Activated T-cell treated with anti-CD3 and anti-CD28 coated beads, Interleukin-2, amount 50 U/mL, for 72 hours (primary cell): ENCODE measurements at regions not wholly inside any gene's neighbourhood (a gene's known extent, or its start where the extent isn't known, plus 50 kb on each side); places are given as distances from the start of the nearest gene placed in this dataset.

Experiments
- ATAC-seq, 2 donors: fragments of 150-1000 bp; cut with Tn5 transposase; replicated peaks in 1 of 2; 2 replicates each; pipeline ENCODE4 v1.10.0; 2021; ENCODE audit warnings: moderate library complexity in 2 of 2, mild to moderate bottlenecking in 1 of 2
- DNase-seq, 2 donors: peaks; one replicate each; pipeline ENCODE4 v3.0.0; 2021 to 2022; ENCODE audit warnings: mixed read lengths in 1 of 2
- H3K27ac Mint-ChIP-seq: one replicate; pipeline ENCODE4 v1.8.0; 2022; ENCODE audit warnings: mild to moderate bottlenecking, moderate library complexity, mixed read lengths
- H3K27me3 Mint-ChIP-seq: one replicate; pipeline ENCODE4 v1.8.0; 2022; ENCODE audit warnings: low read depth, mixed read lengths
- H3K36me3 Mint-ChIP-seq, 2 donors: one replicate each; pipeline ENCODE4 v1.8.0; 2022; ENCODE audit warnings: mixed read lengths in 2 of 2, mild to moderate bottlenecking in 1 of 2; ENCODE audit not compliant: insufficient read depth in 2 of 2
- H3K4me1 Mint-ChIP-seq: one replicate; pipeline ENCODE4 v1.8.0; 2022; ENCODE audit warnings: low read depth, mixed read lengths
- H3K4me3 Mint-ChIP-seq, 2 donors: one replicate each; pipeline ENCODE4 v1.8.0; 2022; ENCODE audit warnings: mild to moderate bottlenecking in 2 of 2, mixed read lengths in 2 of 2, moderate library complexity in 2 of 2
- H3K9me3 Mint-ChIP-seq, 2 donors: one replicate each; pipeline ENCODE4 v1.8.0; 2022; ENCODE audit warnings: mixed read lengths in 2 of 2

DNA sequence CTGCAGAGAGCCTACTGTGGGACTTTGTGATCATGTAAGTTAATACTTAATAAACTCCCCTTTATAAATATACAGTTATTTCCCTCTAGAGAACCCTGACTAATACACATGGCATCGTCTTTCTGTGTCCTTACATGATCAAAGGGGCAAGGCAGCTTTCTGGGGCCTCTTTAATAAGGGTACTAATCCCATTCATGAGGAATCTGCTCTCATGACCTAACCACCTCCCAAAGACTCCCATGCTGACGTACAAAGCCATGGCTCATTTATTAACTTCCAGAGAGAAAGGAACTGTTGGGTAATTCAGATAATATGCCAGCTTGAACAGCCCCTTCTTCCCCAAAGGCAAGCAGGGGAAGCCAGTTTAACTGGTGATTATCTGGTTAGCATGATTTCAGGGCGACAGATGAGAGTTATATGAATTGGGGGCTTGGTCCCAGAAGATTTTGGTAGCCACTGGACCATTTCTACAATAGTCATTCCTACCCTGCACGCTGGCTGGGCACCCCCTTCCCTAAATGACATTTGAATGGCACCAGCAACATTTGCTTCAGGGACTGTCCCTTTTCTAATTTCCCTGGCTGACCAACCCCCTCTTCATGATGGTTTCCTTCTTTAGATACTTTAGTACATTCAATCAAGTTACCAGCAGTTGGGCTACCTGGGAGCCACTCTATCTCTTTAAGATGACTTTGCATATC is 83.6 kb upstream of the C3orf80 start:
- no peak for DNase-seq
- peaks cover 12% of the 10 kb centered on the region in 2 donors for H3K9me3 Mint-ChIP-seq
- peaks cover 11% of the 10 kb centered on the region for H3K27me3 Mint-ChIP-seq
- H3K4me1 Mint-ChIP-seq = peaks cover 9% of the 10 kb centered on the region
- peaks cover 6 to 13% of the 10 kb centered on the region in 2 donors for H3K36me3 Mint-ChIP-seq
- ATAC-seq = no peak
- H3K4me3 Mint-ChIP-seq = no peak overlapping the region
- no peak overlapping the region for H3K27ac Mint-ChIP-seq

DNA sequence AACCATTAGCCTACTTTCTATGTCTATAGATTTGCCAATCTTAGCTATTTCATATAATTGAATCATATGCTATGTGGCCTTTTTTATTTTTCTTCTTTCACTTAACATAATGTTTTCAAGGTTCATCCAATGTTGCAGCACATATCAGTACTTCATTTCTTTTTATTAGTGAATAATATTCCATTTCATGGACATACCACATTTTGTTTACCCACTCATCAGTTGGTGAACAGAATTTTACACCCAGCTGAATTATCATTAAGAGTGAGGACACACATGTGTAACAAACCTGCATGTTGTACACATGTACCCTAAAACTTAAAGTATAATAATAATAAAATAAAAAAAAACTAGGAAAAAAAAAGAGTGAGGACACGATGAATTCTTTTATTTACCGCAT is 81.7 kb upstream of the C3orf80 start:
- H3K36me3 Mint-ChIP-seq = peaks cover 6 to 13% of the 10 kb centered on the region in 2 donors
- no peak overlapping the region for H3K27ac Mint-ChIP-seq
- ATAC-seq = no peak
- peaks cover 12% of the 10 kb centered on the region in 2 donors for H3K9me3 Mint-ChIP-seq
- DNase-seq = no peak
- peaks cover 11% of the 10 kb centered on the region for H3K27me3 Mint-ChIP-seq
- H3K4me3 Mint-ChIP-seq = no peak overlapping the region
- H3K4me1 Mint-ChIP-seq = peaks cover 9% of the 10 kb centered on the region

DNA sequence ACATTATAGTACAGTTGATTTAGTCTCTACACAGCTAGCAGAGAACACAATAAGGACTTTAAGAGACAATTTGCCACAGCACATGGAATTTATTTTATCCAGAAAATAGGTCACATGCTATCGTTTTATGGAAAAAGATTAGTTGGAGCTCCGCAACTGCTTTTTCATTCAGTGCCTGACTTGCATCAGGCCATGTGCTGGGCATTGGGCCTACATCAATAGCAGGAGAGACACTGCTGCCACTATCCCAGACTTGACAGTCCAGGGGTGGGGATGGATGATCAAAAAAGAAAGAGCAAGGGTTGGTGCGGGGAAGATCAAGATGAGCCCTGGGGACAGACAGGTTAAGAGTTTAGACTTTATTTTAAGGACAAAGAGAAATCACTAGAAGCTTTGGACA is 75.2 kb upstream of the C3orf80 start:
- Mint-ChIP-seq H3K36me3 (no peaks in the 10 kb centered on the region), H3K9me3 (no peaks in the 10 kb centered on the region), H3K4me3 (no peak overlapping the region), H3K27ac (no peak overlapping the region), H3K4me1 (peaks cover 6% of the 10 kb centered on the region), H3K27me3 (peaks cover 9% of the 10 kb centered on the region)
- DNase-seq (no peak), ATAC-seq (no peak)

DNA sequence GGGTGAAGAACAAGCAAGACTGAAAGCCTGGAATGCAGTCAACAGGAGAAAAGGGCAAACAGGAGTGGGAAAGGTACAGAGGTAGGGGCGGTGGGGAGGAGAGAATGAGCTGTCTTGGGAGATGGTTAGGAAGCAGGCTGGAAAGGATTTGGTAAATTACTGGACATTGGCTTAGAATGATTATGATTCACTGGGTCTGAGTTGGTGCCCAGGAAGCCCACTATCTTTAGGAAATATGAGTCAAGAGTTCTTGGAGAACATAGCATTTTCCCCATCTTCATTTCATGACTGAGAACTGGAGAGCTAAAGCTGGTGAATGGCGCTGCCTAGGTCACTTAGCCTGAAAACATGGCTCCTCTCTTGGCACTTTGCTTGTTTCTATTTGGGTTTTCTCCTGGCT is 74.7 kb upstream of the C3orf80 start:
- peaks cover 9% of the 10 kb centered on the region for H3K27me3 Mint-ChIP-seq
- H3K9me3 Mint-ChIP-seq = no peaks in the 10 kb centered on the region
- no peak overlapping the region for H3K4me3 Mint-ChIP-seq
- no peak for ATAC-seq
- no peaks in the 10 kb centered on the region for H3K36me3 Mint-ChIP-seq
- H3K27ac Mint-ChIP-seq = no peak overlapping the region
- no peak for DNase-seq
- peaks cover 6% of the 10 kb centered on the region for H3K4me1 Mint-ChIP-seq

DNA sequence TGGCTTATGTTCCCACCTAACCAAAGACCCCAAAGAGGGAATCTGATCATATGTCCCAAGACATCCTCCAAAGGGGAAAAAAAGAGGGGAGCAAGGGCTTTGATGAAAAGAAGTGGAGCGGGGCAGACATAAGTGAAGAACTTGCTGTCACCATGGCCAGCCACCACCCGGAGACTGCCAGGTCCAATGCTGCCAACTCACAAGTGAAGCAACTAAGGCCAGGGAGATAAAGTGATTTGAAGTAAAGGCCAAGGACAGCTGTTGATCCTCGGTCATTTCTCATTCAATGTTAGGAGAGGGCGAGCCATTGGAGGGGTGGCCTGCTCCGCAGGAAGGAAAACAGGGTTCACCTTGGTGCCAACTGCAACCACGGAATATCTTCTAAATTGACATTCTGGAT is 72.6 kb upstream of the C3orf80 start:
- Mint-ChIP-seq H3K9me3 (no peaks in the 10 kb centered on the region), H3K27ac (no peak overlapping the region), H3K4me1 (peaks cover 6% of the 10 kb centered on the region), H3K36me3 (no peaks in the 10 kb centered on the region), H3K4me3 (no peak overlapping the region), H3K27me3 (peaks cover 9% of the 10 kb centered on the region)
- ATAC-seq (no peak), DNase-seq (no peak)

DNA sequence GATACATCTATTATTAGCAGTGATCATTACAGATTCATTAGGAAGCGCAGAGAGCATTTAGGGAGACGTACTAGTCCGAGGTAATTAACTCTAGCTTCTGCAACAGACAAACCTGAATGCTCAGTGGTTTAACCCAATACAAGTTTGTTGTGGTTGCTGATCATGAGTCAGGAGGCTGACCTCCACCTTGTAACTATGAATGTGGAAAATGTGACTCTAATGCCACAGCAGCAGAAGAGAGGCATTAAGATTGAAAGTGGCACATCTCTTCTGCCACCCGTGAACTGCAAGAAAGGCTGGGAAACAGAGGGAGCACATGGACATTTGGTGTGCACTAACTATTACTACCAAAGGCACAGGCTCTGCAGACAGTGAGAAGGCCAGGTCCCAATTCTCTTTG is 71.2 kb upstream of the C3orf80 start:
- ATAC-seq (peak; percentile 76 to 85), DNase-seq (peak in 1 of 2 donors; percentile 5)
- H3K36me3 Mint-ChIP-seq = no peaks in the 10 kb centered on the region
- H3K4me1 Mint-ChIP-seq = peaks cover 6% of the 10 kb centered on the region
- H3K9me3 Mint-ChIP-seq = no peaks in the 10 kb centered on the region
- H3K27me3 Mint-ChIP-seq = peaks cover 9% of the 10 kb centered on the region
- H3K27ac Mint-ChIP-seq = no peak overlapping the region
- no peak overlapping the region for H3K4me3 Mint-ChIP-seq

DNA sequence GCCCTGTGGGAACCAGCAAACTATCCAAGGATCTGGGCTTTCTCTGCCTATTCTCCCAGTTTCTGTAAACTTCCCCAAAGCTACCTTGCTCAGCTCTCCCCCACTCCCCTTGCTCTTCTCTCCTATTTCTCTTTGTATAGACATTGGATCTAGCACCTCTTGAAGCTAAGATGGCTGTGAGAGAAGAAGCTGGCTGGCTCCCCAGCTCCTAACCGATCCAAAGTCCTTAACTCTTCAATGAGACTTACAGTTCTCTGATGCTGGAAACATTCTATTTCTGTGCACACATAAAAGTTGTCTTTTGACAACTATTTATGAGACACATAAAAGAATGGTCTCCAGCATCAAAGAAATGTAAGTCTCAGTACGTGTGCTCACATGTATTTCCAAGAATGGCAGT is 70.6 kb upstream of the C3orf80 start:
- peaks cover 6% of the 10 kb centered on the region for H3K4me1 Mint-ChIP-seq
- no peak overlapping the region for H3K4me3 Mint-ChIP-seq
- H3K27ac Mint-ChIP-seq = no peak overlapping the region
- H3K9me3 Mint-ChIP-seq = no peaks in the 10 kb centered on the region
- DNase-seq (no peak), ATAC-seq (no peak)
- no peaks in the 10 kb centered on the region for H3K36me3 Mint-ChIP-seq
- H3K27me3 Mint-ChIP-seq = peaks cover 9% of the 10 kb centered on the region

DNA sequence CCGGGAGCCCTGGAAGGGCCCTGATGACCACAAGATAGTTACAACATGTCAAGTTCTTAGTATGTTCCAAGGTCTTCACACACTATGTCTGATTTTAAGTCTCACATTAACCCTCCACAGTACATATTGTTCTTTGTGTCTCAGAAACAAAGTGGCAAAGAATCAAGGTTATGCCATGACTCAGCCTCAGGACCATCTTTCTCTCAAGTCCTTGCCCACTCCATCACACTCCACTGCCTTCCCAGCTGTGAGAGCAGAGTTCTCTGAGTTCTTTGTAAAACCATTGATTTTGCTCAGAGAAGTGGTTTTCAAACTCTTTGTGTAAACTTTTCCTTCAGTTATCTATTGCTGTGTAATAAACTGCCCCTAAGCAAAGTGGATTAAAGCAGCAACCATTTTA is 67.9 kb upstream of the C3orf80 start:
- DNase-seq (no peak), ATAC-seq (no peak)
- no peaks in the 10 kb centered on the region for H3K27me3 Mint-ChIP-seq
- H3K36me3 Mint-ChIP-seq = no peaks in the 10 kb centered on the region
- H3K4me1 Mint-ChIP-seq = peaks cover 6% of the 10 kb centered on the region
- H3K9me3 Mint-ChIP-seq = no peaks in the 10 kb centered on the region
- H3K4me3 Mint-ChIP-seq = no peak overlapping the region
- H3K27ac Mint-ChIP-seq = no peak overlapping the region

DNA sequence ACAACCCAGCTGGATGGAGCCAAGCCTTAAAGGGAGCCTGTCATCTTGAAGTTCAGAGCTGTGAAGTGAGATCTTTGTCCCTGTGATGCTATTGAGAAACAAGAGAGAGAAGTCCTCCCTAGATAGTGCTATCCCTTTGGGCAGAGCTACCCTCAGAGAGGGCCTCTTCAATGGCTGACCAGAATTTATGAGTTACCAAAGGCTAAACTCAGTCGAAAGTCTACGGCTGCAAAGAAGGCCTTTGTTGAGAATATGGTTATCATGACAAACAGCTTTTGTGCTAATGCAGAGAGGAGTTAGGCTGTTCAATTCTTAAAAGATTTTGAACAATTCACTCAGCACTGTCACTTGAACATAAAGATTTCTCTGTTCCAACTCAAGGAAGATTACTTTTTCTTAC is 65.9 kb upstream of the C3orf80 start:
- Mint-ChIP-seq H3K36me3 (no peaks in the 10 kb centered on the region), H3K9me3 (no peaks in the 10 kb centered on the region), H3K27me3 (no peaks in the 10 kb centered on the region), H3K27ac (no peak overlapping the region), H3K4me3 (no peak overlapping the region), H3K4me1 (peaks cover under 1% of the 10 kb centered on the region)
- ATAC-seq (no peak), DNase-seq (no peak)

DNA sequence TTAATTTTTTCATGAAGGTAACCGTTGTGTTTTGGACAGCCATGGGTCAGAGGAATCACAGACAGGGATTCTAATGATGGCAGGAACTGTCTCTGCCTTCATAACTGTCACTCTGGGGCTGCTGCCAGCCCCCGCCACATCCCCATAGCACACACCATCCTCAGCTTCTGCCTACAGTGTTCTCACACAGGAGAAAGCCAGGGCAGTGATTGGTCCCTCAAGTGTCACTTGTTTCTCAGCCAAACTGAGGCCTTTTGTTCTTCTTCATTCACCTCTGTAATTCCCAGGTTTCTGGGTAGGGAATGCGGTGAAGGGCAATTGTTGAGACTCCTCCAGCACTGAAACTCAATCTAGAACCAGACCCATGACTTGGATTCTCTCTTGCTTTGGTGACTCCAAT is 65.4 kb upstream of the C3orf80 start:
- no peak overlapping the region for H3K27ac Mint-ChIP-seq
- no peaks in the 10 kb centered on the region for H3K27me3 Mint-ChIP-seq
- no peak for ATAC-seq
- no peaks in the 10 kb centered on the region for H3K4me1 Mint-ChIP-seq
- no peaks in the 10 kb centered on the region for H3K36me3 Mint-ChIP-seq
- no peak overlapping the region for H3K4me3 Mint-ChIP-seq
- no peak for DNase-seq
- no peaks in the 10 kb centered on the region for H3K9me3 Mint-ChIP-seq

DNA sequence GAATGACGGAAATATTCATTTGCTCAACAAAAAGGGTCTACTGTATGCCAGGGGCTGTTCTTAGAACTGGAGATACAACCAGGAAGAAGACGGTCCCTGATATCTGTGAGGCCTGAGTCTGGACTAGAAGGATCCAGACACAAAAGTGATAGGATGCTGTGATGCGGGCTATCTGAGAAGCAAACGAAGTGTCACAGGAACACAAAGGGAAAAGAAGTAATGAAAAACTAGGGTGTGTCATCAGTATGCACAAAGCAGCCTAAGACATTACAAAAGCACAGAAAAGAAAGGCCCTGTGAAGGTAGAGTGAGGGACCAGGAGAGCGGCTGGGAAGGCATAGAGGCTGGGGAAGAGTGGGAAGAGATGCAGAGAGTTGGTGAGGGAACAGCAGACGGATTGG is 63.3 kb upstream of the C3orf80 start:
- Mint-ChIP-seq H3K36me3 (no peaks in the 10 kb centered on the region), H3K27ac (no peak overlapping the region), H3K9me3 (no peaks in the 10 kb centered on the region), H3K27me3 (peaks cover 4% of the 10 kb centered on the region), H3K4me3 (no peak overlapping the region), H3K4me1 (no peaks in the 10 kb centered on the region)
- no peak for ATAC-seq
- no peak for DNase-seq

DNA sequence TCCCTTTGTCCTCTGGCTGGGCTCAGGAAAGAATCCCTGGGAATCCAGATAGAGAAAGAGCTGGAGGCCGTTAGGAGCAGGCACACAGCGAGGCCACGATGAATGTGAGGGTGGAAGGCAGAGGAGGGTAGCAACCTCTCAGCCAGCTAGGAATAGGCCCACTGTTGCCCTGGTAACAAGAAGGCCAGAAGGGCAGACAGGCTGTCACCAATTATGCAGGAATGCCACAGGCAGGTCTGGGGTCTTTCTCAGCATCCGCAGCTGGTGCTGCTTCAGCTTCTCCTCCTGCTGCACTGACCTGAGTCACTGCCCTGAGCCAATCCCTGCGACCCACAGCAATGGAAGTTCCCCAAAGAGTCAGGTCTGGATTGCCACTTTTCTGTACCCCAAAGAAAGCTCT is 62.8 kb upstream of the C3orf80 start:
- no peak for ATAC-seq
- H3K27me3 Mint-ChIP-seq = peaks cover 4% of the 10 kb centered on the region
- H3K4me3 Mint-ChIP-seq = no peak overlapping the region
- no peak overlapping the region for H3K27ac Mint-ChIP-seq
- no peaks in the 10 kb centered on the region for H3K4me1 Mint-ChIP-seq
- no peaks in the 10 kb centered on the region for H3K9me3 Mint-ChIP-seq
- no peaks in the 10 kb centered on the region for H3K36me3 Mint-ChIP-seq
- DNase-seq = no peak

DNA sequence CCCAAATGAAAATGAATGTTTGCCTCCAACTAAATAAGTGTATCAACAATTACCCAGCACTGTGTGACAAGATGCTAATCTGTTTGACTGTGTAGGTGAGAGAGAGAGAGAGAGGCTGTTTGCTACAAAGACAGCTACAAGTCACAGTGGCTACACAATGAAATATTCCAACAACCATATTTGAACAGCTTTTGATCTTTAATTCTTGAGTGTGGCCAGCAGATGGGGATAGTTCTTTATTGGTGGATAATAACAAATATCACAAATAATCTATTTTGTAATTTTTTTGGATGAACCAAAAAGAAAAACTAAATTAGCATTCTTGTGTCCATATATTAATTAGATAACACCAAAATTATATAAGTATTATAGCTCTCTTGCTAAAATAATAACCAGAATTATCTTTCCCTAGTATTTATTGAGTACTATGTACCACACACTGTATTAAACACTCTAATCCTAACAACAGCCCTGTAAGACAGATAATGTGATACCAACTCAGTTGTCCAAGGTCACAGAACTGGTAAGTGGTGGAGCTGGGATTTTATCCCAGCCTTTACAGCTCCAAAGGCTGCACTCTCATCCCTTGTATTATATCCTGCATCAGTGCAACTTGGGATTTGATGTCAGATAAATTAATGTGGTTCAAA is 61.9 kb upstream of the C3orf80 start:
- no peaks in the 10 kb centered on the region for H3K36me3 Mint-ChIP-seq

DNA sequence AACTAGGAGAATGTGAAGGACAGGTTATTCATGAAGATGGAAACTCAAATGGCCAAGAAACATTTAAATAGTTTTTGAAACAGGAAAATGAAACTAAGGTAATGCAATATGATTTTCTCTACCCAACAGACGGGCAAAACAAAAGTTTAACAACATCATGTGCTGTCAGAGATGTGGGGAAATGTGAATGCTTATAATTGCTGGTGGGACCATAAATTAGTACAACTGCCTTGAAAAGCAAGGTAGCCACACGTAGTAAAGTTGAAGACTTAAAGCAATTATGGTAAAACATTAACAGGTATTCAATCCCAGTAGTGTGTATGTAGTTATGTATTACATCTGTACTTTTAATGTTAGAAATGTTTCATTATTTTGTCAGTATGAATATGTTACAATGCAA is 57.0 kb upstream of the C3orf80 start:
- Mint-ChIP-seq H3K36me3 (no peaks in the 10 kb centered on the region), H3K4me1 (peaks cover 18% of the 10 kb centered on the region), H3K4me3 (no peak overlapping the region), H3K27me3 (peaks cover 4% of the 10 kb centered on the region), H3K27ac (no peak overlapping the region), H3K9me3 (no peaks in the 10 kb centered on the region)
- DNase-seq (no peak), ATAC-seq (no peak)

More for the DNA sequence above, 61.9 kb upstream of the C3orf80 start:
- no peaks in the 10 kb centered on the region for H3K4me1 Mint-ChIP-seq
- H3K27me3 Mint-ChIP-seq = peaks cover 4% of the 10 kb centered on the region
- ATAC-seq = no peak
- no peak overlapping the region for H3K4me3 Mint-ChIP-seq
- no peaks in the 10 kb centered on the region for H3K9me3 Mint-ChIP-seq
- DNase-seq = no peak
- H3K27ac Mint-ChIP-seq = no peak overlapping the region
